ENCODE measurements at regions not wholly inside any gene's neighbourhood (a gene's known extent, or its start where the extent isn't known, plus 50 kb on each side); places are given as distances from the start of the nearest gene placed in this dataset.
"Not testable (repeated sequence)": the region's sequence is repeated elsewhere in the genome, so short reads cannot be mapped to it uniquely, and the experiment has no call there.

DNA sequence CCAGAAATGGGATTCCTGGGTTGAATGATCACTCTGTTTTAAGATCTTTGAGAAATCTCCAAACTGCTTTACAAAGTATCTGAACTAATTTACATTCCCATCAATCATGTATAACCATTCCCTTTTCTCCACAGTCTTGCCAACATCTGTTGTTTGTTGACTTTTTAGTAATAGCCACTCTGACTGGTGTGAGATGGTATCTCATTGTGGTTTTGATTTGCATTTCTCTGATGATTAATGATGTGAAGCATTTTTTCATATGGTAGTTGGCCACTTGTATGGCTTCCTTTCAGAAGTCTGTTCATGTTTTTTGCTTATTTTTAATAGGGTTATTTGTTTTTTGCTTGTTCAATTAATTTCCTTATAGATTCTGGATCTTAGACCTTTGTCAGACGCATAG, 211.8 kb upstream of the AVPR1A start:
- TF ChIP-seq, protein P1, sequence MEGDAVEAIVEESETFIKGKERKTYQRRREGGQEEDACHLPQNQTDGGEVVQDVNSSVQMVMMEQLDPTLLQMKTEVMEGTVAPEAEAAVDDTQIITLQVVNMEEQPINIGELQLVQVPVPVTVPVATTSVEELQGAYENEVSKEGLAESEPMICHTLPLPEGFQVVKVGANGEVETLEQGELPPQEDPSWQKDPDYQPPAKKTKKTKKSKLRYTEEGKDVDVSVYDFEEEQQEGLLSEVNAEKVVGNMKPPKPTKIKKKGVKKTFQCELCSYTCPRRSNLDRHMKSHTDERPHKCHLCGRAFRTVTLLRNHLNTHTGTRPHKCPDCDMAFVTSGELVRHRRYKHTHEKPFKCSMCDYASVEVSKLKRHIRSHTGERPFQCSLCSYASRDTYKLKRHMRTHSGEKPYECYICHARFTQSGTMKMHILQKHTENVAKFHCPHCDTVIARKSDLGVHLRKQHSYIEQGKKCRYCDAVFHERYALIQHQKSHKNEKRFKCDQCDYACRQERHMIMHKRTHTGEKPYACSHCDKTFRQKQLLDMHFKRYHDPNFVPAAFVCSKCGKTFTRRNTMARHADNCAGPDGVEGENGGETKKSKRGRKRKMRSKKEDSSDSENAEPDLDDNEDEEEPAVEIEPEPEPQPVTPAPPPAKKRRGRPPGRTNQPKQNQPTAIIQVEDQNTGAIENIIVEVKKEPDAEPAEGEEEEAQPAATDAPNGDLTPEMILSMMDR (IDR thresholded peaks at IDR 0.05; ENCODE audit: control insufficient read depth, extremely low read depth, insufficient read depth): no peak
- H3K4me3 ChIP-seq (ENCODE audit: low read depth, low read length): no peak overlapping the region
- DNase-seq (ENCODE audit: low read depth): no peak

DNA sequence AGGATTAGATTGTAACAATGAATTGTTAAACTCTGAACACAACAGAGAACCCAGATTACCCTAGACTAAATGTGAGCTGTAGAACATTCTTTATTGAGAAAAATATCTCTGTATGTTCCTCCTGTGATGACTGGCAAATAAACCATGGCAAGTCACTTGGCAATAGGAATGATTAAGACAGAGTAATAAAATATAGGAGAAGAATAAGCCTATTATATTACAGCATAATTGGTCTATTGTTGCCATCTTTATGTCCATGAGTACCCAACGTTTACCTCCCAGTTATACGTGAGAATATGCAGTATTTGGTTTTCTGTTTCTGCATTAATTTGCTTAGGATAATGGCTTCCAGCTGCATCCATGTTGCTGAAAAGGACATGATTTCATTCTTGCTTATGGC, 211.2 kb upstream of the AVPR1A start:
- DNase-seq (ENCODE audit: low read depth): no peak
- TF ChIP-seq, protein P1 (IDR thresholded peaks at IDR 0.05; ENCODE audit: control insufficient read depth, extremely low read depth, insufficient read depth): no peak
- no peak overlapping the region for H3K4me3 ChIP-seq (ENCODE audit: low read depth, low read length)

DNA sequence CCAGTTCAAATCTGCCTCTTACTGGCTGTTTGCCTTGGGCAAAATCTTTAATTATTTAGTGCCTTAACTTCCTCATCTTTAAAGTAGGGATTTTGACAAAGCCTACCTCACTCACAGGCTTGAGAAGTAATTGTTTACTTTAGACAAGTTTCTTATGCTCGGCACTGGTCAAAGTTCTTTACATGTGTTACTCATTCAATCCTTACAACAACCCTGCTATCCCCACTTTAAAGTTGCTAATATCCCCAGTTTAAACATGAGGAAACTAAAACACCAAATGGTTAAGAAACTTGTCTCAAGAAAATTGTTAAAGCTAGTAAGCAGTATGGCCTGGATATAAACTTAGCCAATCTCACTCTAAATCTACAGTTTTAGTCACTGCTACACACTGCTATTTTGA, 204.0 kb upstream of the AVPR1A start:
- TF ChIP-seq, protein P1 (IDR thresholded peaks at IDR 0.05; ENCODE audit: control insufficient read depth, extremely low read depth, insufficient read depth): no peak
- DNase-seq (ENCODE audit: low read depth): no peak
- H3K4me3 ChIP-seq (ENCODE audit: low read depth, low read length): no peak overlapping the region

DNA sequence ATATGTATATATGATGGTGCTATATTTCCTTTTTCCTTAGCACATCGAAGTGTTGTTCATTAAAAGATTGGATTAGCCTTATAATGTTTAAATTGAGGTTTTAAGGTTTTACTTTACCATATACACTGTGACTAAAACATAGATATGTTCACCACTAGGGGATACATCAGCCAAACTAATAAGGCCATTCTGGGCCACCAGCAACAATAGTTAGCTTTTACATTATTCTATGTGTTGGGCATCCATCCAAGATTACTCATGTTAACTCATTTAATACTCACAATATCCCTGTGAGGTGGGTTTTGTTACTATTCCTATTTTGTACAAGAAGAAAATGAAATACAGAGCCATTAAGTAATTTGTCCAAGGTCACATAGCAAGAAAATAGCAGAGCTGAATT, 202.6 kb upstream of the AVPR1A start:
- no peak for DNase-seq (ENCODE audit: low read depth)
- TF ChIP-seq, protein P1 (IDR thresholded peaks at IDR 0.05; ENCODE audit: control insufficient read depth, extremely low read depth, insufficient read depth): no peak
- H3K4me3 ChIP-seq (ENCODE audit: low read depth, low read length): no peak overlapping the region

DNA sequence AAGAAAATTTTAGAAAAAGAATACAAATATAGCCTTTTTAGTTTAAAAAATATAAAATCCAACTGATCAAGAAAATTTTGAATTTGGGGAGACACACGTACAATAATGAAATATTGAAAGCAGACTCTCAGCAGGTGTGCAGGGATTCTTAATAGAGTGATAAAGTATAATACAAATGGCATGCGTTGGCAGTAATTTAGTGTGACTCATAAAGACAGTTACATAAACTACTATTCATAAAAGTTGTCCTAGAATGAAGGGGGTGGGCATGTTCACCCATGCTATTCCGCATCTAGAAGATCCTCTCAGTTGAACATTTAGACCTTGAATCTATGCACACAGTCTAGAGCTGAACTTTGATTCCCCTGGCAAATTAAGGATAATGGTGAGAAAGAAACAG, 200.4 kb upstream of the AVPR1A start:
- TF ChIP-seq, protein P1 (IDR thresholded peaks at IDR 0.05; ENCODE audit: control insufficient read depth, extremely low read depth, insufficient read depth): no peak
- H3K4me3 ChIP-seq (ENCODE audit: low read depth, low read length): no peak overlapping the region
- DNase-seq (ENCODE audit: low read depth): no peak

DNA sequence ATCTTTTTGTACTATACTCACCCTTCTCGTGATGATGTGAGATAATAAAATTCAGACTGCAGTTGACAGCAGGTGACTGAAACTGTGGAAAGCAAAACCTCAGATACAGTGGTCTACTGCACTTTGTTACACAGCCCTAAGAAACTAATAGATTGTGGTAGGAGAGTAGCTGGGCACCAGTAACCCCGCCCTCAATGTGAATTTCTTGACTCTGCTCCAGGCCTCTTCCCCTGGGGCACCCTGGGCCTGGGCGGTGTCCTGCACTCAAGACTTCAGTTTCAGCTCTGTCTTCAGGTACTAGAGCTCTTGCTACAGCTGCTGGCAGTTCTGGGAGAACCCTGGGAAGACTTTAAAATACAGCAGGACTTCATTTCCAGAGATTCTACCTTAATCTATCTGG, 197.6 kb upstream of the AVPR1A start:
- TF ChIP-seq, protein P1 (IDR thresholded peaks at IDR 0.05; ENCODE audit: control insufficient read depth, extremely low read depth, insufficient read depth): no peak
- H3K4me3 ChIP-seq (ENCODE audit: low read depth, low read length): no peak overlapping the region
- no peak for DNase-seq (ENCODE audit: low read depth)

DNA sequence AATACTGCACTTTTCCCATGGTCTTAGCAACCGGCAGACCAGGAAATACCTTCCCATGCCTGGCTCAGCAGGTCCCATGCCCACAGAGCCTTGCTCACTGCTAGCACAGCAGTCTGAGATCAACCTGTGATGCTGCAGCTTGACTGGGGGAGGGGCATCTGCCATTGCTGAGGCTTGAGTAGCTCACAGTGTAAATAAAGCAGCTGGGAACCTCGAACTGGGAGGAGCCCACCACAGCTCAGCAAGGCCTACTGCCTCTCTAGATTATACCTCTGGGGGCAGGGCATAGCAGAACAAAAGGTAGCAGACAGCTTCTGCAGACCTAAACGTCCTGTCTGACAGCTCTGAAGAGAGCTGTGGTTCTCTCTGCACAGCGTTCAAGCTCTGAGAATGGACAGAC, 186.2 kb upstream of the AVPR1A start:
- not testable (repeated sequence) for H3K4me3 ChIP-seq (ENCODE audit: low read depth, low read length); DNase-seq (ENCODE audit: low read depth)

DNA sequence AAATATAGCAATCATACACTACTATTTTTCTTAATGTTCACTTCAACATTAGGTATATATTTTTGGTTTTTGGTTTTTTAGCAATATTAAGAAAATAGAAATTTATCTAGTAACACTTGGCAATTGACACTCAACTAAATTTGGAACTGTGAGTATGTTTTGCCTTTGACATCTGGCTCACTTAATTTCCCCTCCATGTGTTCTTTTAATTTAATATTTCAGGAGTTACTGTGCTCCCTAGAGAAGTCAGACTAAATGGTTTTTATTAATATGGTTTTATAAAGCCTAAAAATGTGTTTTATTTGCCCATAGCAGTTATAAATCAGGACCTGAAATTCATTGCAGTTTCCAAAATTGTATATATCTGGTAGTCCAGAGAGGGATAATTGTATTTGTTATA, 175.3 kb upstream of the AVPR1A start:
- no peak overlapping the region for H3K4me3 ChIP-seq (ENCODE audit: low read depth, low read length)
- DNase-seq (ENCODE audit: low read depth): no peak
- TF ChIP-seq, protein P1 (IDR thresholded peaks at IDR 0.05; ENCODE audit: control insufficient read depth, extremely low read depth, insufficient read depth): no peak
